Kidney epithelial cell (primary cell): ENCODE measurements at regions not wholly inside any gene's neighbourhood (a gene's known extent, or its start where the extent isn't known, plus 50 kb on each side); places are given as distances from the start of the nearest gene placed in this dataset.

ENCODE experiments used
- DNase-seq: peaks from one replicate; pipeline ENCODE4 v3.0.0-alpha.2; 2010; ENCODE audit warnings: low read depth
- H3K27me3 ChIP-seq: 2 replicates; pipeline ENCODE4 v1.6.0; 2011; ENCODE audit warnings: low read length; ENCODE audit not compliant: control insufficient read depth, insufficient read depth
- H3K36me3 ChIP-seq: 2 replicates; pipeline ENCODE4 v1.5.1; 2011; ENCODE audit warnings: low read length; ENCODE audit not compliant: control insufficient read depth, insufficient read depth
- H3K4me3 ChIP-seq: 2 replicates; pipeline ENCODE4 v1.5.1; 2011; ENCODE audit warnings: low read depth, mild to moderate bottlenecking, control low read depth, low read length
- CTCF ChIP-seq: IDR thresholded peaks from 2 replicates; pipeline ENCODE4 v1.5.1; 2011; ENCODE audit warnings: mild to moderate bottlenecking, moderate library complexity, low read length, control low read depth, inconsistent platforms; ENCODE audit not compliant: insufficient read depth, poor library complexity, severe bottlenecking

- no peak for TF ChIP-seq CTCF
- no peaks in the 10 kb centered on the region for H3K27me3 ChIP-seq
- no peak for DNase-seq
- H3K36me3 ChIP-seq = no peaks in the 10 kb centered on the region
- no peak overlapping the region for H3K4me3 ChIP-seq
Observed at GRCh38 chr10:76740514-76740913, 897.1 kb downstream of the KCNMA1 start.

GRCh38 chr10:76738991-76739390, 898.6 kb downstream of the KCNMA1 start:
- no peak for TF ChIP-seq CTCF
- H3K27me3 ChIP-seq = no peaks in the 10 kb centered on the region
- no peaks in the 10 kb centered on the region for H3K36me3 ChIP-seq
- no peak for DNase-seq
- no peak overlapping the region for H3K4me3 ChIP-seq

GRCh38 chr10:76736815-76737618, 900.6 kb downstream of the KCNMA1 start:
- TF ChIP-seq CTCF = no peak
- Histone ChIP-seq H3K4me3 (no peak overlapping the region), H3K36me3 (no peaks in the 10 kb centered on the region), H3K27me3 (peaks cover 2% of the 10 kb centered on the region)
- no peak for DNase-seq

GRCh38 chr10:76736392-76736791, 901.2 kb downstream of the KCNMA1 start:
- Histone ChIP-seq H3K36me3 (no peaks in the 10 kb centered on the region), H3K27me3 (peaks cover 2% of the 10 kb centered on the region), H3K4me3 (no peak overlapping the region)
- no peak for DNase-seq
- no peak for TF ChIP-seq CTCF

- Histone ChIP-seq H3K27me3 (peaks cover 2% of the 10 kb centered on the region), H3K4me3 (no peak overlapping the region), H3K36me3 (no peaks in the 10 kb centered on the region)
- no peak for DNase-seq
- no peak for TF ChIP-seq CTCF
Observed at GRCh38 chr10:76735866-76736265, 901.7 kb downstream of the KCNMA1 start.

- Histone ChIP-seq H3K27me3 (peaks cover 2% of the 10 kb centered on the region), H3K36me3 (no peaks in the 10 kb centered on the region), H3K4me3 (no peak overlapping the region)
- TF ChIP-seq CTCF = no peak
- no peak for DNase-seq
Observed at GRCh38 chr10:76733441-76733936, 904.1 kb downstream of the KCNMA1 start.
